ENCODE measurements at regions not wholly inside any gene's neighbourhood (a gene's known extent, or its start where the extent isn't known, plus 50 kb on each side); places are given as distances from the start of the nearest gene placed in this dataset.

GRCh38 chr3:187973977-187974870, 179.7 kb upstream of the LPP start:
- TF ChIP-seq CTCF (IDR thresholded peaks at IDR 0.05) (no peak), POLR2AphosphoS5 (IDR thresholded peaks at IDR 0.05; ENCODE audit: low read depth, low read length) (no peak), REST (IDR thresholded peaks at IDR 0.05; ENCODE audit: insufficient read depth in 1 of 2, low read depth in 2 of 2, low read length in 1 of 2) (no peak), SIN3A (IDR thresholded peaks at IDR 0.05; ENCODE audit: borderline replicate concordance, insufficient read depth, low read depth, low read length) (no peak)

Data from Panc1 (cell line).